ENCODE measurements at regions not wholly inside any gene's neighbourhood (a gene's known extent, or its start where the extent isn't known, plus 50 kb on each side); places are given as distances from the start of the nearest gene placed in this dataset.

- TF ChIP-seq CTCF (conservative IDR thresholded peaks at IDR 0.05; ENCODE audit: low read depth, low read length): no peak
- no peak for TF ChIP-seq EZH2 (IDR thresholded peaks at IDR 0.05; ENCODE audit: borderline replicate concordance, low read depth, low read length, poor library complexity, severe bottlenecking)
These were observed 157.9 kb downstream of the FAM43A start for GRCh38 chr3:194843556-194843955.
